Neural progenitor cell (in vitro differentiated cells): ENCODE measurements at regions not wholly inside any gene's neighbourhood (a gene's known extent, or its start where the extent isn't known, plus 50 kb on each side); places are given as distances from the start of the nearest gene placed in this dataset.

ENCODE experiments used
- EZH2phosphoT487 ChIP-seq: fragments of 200-600 bp; sonication (generic); IDR thresholded peaks from 2 replicates; pipeline ENCODE4 v1.6.1; 2017; ENCODE audit warnings: antibody characterized with exemption
- TF ChIP-seq, protein P1 (sequence below): fragments of 200-600 bp; sonication (generic); IDR thresholded peaks from 2 replicates; pipeline ENCODE4 v1.5.1; 2017; ENCODE audit warnings: antibody characterized with exemption, mild to moderate bottlenecking

DNA sequence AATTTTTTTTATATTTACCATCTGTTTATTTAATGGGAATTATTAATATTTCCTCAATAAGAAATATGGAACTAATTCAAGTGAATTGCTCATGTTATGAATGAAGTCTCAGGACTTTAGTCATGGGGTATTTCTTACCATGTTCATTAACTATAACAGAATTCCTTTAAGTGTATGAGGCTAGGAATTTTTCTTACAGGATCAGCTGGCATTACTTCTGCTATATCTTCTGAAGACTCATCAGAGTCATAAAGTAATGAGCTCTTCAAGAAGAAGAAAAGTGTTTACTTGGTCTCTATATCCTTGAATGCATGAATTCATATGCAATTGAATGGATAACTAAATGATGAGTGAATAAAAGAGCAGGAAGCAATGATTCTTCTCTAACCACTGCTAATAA lies 486.8 kb upstream of the THBS1 start:
- TF ChIP-seq, protein P1, sequence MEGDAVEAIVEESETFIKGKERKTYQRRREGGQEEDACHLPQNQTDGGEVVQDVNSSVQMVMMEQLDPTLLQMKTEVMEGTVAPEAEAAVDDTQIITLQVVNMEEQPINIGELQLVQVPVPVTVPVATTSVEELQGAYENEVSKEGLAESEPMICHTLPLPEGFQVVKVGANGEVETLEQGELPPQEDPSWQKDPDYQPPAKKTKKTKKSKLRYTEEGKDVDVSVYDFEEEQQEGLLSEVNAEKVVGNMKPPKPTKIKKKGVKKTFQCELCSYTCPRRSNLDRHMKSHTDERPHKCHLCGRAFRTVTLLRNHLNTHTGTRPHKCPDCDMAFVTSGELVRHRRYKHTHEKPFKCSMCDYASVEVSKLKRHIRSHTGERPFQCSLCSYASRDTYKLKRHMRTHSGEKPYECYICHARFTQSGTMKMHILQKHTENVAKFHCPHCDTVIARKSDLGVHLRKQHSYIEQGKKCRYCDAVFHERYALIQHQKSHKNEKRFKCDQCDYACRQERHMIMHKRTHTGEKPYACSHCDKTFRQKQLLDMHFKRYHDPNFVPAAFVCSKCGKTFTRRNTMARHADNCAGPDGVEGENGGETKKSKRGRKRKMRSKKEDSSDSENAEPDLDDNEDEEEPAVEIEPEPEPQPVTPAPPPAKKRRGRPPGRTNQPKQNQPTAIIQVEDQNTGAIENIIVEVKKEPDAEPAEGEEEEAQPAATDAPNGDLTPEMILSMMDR, result no peak
- no peak for TF ChIP-seq EZH2phosphoT487
